GM13976 (cell line): ENCODE measurements at regions not wholly inside any gene's neighbourhood (a gene's known extent, or its start where the extent isn't known, plus 50 kb on each side); places are given as distances from the start of the nearest gene placed in this dataset.

ENCODE experiments used
- DNase-seq: peaks from one replicate; pipeline ENCODE4 v3.0.0; 2012; ENCODE audit warnings: low spot score
- CTCF ChIP-seq: IDR thresholded peaks from 2 replicates; pipeline ENCODE4 v1.5.1; 2012; ENCODE audit warnings: borderline replicate concordance, mild to moderate bottlenecking; ENCODE audit not compliant: insufficient read depth; ENCODE audit errors: extremely low read depth, missing control alignments, control extremely low read depth
- in situ Hi-C: fragments of 300-500 bp; cut with MboI; formaldehyde crosslinking; loops from one replicate; pipeline ENCODE4 v1.12.0; 2022; ENCODE audit warnings: low sequenced_read_pairs, mixed read lengths, inconsistent platforms; ENCODE audit not compliant: unreplicated experiment

- TF ChIP-seq CTCF: no peak
- no peak for DNase-seq
- in situ Hi-C loops: no loop called here
These were observed 347.5 kb downstream of the SAMD5 start for GRCh38 chr6:147855803-147856482.

- TF ChIP-seq CTCF: no peak
- in situ Hi-C loops: no loop called here
These were observed 348.2 kb downstream of the SAMD5 start for GRCh38 chr6:147856687-147857086.

GRCh38 chr6:147858421-147858820, 349.9 kb downstream of the SAMD5 start:
- TF ChIP-seq CTCF: no peak
- in situ Hi-C loops: no loop called here
- DNase-seq: no peak

More at GRCh38 chr6:147856687-147857086, 348.2 kb downstream of the SAMD5 start:
- no peak for DNase-seq

- TF ChIP-seq CTCF: no peak
- in situ Hi-C loops: no loop called here
- DNase-seq: no peak
These were observed 350.6 kb downstream of the SAMD5 start for GRCh38 chr6:147859071-147859470.

GRCh38 chr6:147861696-147862095, 353.2 kb downstream of the SAMD5 start:
- in situ Hi-C loops: no loop called here
- no peak for DNase-seq
- TF ChIP-seq CTCF: no peak

GRCh38 chr6:147867433-147868226, 359.1 kb downstream of the SAMD5 start:
- no peak for DNase-seq
- no peak for TF ChIP-seq CTCF
- in situ Hi-C loops: no loop called here
